Naive thymus-derived CD4-positive, alpha-beta T cell (primary cell): ENCODE measurements at regions not wholly inside any gene's neighbourhood (a gene's known extent, or its start where the extent isn't known, plus 50 kb on each side); places are given as distances from the start of the nearest gene placed in this dataset.
A peak's percentile ranks its signal among the peaks of the same experiment; 100 is the strongest.

Experiments
- ATAC-seq: fragments of 150-1000 bp; cut with Tn5 transposase; 2 replicates; pipeline ENCODE4 v1.10.0; 2021; ENCODE audit warnings: mild to moderate bottlenecking, moderate library complexity
- CTCF ChIA-PET: fragments of 350-600 bp; sonication (Branson Sonifier 250); formaldehyde crosslinking; loops from one replicate; lab custom pipeline; 2021; ENCODE audit warnings: antibody characterized with exemption; lab: Charles Lee
- POLR2A ChIA-PET: fragments of 350-600 bp; sonication (Branson Sonifier 250); formaldehyde crosslinking; loops from one replicate; lab custom pipeline; 2021; ENCODE audit warnings: antibody characterized with exemption, inconsistent platforms; lab: Charles Lee
- DNase-seq, 9 donors: peaks; one replicate each; pipeline versions ENCODE4 v3.0.0 to v3.0.0-alpha.2; 2020 to 2022; ENCODE audit warnings: mixed read lengths in 1 of 9
- H3K27ac ChIP-seq: one replicate; pipeline ENCODE4 v1.7.0; 2013; ENCODE audit warnings: mild to moderate bottlenecking, low read depth, low read length, moderate library complexity
- H3K27me3 ChIP-seq, 2 donors: one replicate each; pipeline ENCODE4 v1.7.0; 2013; ENCODE audit warnings: low read length in 2 of 2, mild to moderate bottlenecking in 2 of 2, moderate library complexity in 2 of 2; ENCODE audit not compliant: control insufficient read depth in 2 of 2, insufficient read depth in 2 of 2
- H3K36me3 ChIP-seq, 3 experiments: 1 replicate in 2 of 3; 2 replicates in 1 of 3; pipeline ENCODE4 v1.7.0; 2013; ENCODE audit warnings: low read length in 3 of 3, mild to moderate bottlenecking in 3 of 3, moderate library complexity in 1 of 3; ENCODE audit not compliant: insufficient read depth in 3 of 3, control insufficient read depth in 2 of 3
- H3K4me1 ChIP-seq, 2 donors: one replicate each; pipeline ENCODE4 v1.7.0; 2013; ENCODE audit warnings: low read length in 2 of 2, mild to moderate bottlenecking in 2 of 2, moderate library complexity in 1 of 2; ENCODE audit not compliant: control insufficient read depth in 2 of 2, insufficient read depth in 2 of 2
- H3K4me3 ChIP-seq: 2 replicates; pipeline ENCODE4 v1.7.0; 2013; ENCODE audit warnings: mild to moderate bottlenecking, low read length
- H3K9me3 ChIP-seq, 3 experiments: 1 replicate in 2 of 3; 2 replicates in 1 of 3; pipeline ENCODE4 v1.7.0; 2013; ENCODE audit warnings: low read length in 3 of 3; ENCODE audit not compliant: control insufficient read depth in 2 of 3
- H3K27ac Mint-ChIP-seq, 9 donors: one replicate each; pipeline ENCODE4 v1.8.0; 2020 to 2022; ENCODE audit warnings: mixed read lengths in 9 of 9, mild to moderate bottlenecking in 8 of 9, moderate library complexity in 5 of 9, inconsistent platforms in 2 of 9
- H3K27me3 Mint-ChIP-seq, 5 donors: one replicate each; pipeline ENCODE4 v1.8.0; 2021 to 2022; ENCODE audit warnings: mixed read lengths in 5 of 5, mild to moderate bottlenecking in 1 of 5
- H3K36me3 Mint-ChIP-seq, 5 donors: one replicate each; pipeline ENCODE4 v1.8.0; 2020 to 2022; ENCODE audit warnings: mixed read lengths in 5 of 5, mild to moderate bottlenecking in 3 of 5, inconsistent platforms in 1 of 5
- H3K4me1 Mint-ChIP-seq, 7 donors: one replicate each; pipeline ENCODE4 v1.8.0; 2020 to 2022; ENCODE audit warnings: mixed read lengths in 7 of 7, mild to moderate bottlenecking in 3 of 7, inconsistent platforms in 1 of 7
- H3K4me3 Mint-ChIP-seq, 10 donors: one replicate each; pipeline ENCODE4 v1.8.0; 2020 to 2022; ENCODE audit warnings: mild to moderate bottlenecking in 10 of 10, mixed read lengths in 10 of 10, moderate library complexity in 6 of 10, inconsistent platforms in 2 of 10
- H3K9me3 Mint-ChIP-seq, 11 donors: one replicate each; pipeline ENCODE4 v1.8.0; 2020 to 2022; ENCODE audit warnings: mixed read lengths in 11 of 11, mild to moderate bottlenecking in 4 of 11, inconsistent platforms in 1 of 11, moderate library complexity in 1 of 11
- intact Hi-C, 2 donors: fragments of 100-400 bp; cut with micrococcal nuclease; formaldehyde crosslinking; loops; one replicate each; pipeline ENCODE4 v1.15.1; 2023

DNA sequence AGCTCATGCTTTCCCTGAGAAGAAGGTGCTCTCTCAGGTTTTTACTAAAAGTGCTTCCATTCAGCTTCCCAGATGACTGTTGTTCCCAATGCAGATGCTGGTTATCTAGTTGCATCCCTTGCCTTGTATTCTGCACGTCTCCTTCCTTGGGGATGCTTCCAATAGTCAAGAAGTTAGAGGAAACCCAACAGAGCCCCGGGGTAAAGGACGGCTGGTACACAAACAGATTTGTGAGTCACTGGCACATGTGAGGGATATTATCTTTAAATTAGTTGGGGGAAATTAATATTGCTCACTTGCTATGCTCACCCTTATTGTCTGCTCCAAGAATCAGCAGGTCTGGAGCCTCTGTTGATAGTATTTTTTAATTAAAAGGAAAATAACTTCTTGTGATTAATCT is 465.2 kb upstream of the BOD1L1 start:
- ChIA-PET CTCF (no interaction called here), POLR2A (no interaction called here)
- DNase-seq (no peak), ATAC-seq (no peak)
- H3K9me3 Mint-ChIP-seq, result peaks cover 0 to 7% (median 0%) of the 10 kb centered on the region in 11 donors
- no peaks in the 10 kb centered on the region for H3K36me3 Mint-ChIP-seq
- no peaks in the 10 kb centered on the region for H3K36me3 ChIP-seq
- peaks cover 0 to 18% (median 2%) of the 10 kb centered on the region in 5 donors for H3K27me3 Mint-ChIP-seq
- no peak overlapping the region for H3K27ac ChIP-seq
- H3K4me3 ChIP-seq, result no peak overlapping the region
- H3K9me3 ChIP-seq, result no peaks in the 10 kb centered on the region
- intact Hi-C loops, result no loop called here
- no peaks in the 10 kb centered on the region for H3K27me3 ChIP-seq
- H3K27ac Mint-ChIP-seq, result no peak overlapping the region
- H3K4me1 Mint-ChIP-seq, result no peaks in the 10 kb centered on the region
- no peaks in the 10 kb centered on the region for H3K4me1 ChIP-seq
- H3K4me3 Mint-ChIP-seq, result no peak overlapping the region

DNA sequence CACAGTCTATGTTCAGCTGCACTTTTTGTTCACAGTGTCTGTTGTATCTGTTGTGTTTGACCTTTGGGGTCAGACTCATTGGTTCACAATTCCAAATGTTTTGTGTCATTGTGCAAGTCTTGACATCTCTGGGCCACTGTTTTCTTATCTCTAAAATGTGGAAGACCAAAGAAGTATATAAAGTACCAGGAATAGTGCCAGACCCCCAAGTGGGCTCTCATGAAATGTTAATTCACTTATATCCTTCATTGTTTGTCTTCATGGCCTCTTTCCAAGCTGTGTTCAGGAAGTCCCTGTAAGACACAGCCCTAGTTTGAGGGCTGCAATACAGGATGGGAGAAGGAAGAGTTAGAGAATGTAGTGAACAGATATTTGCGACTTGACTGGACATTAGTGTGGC is 468.3 kb upstream of the BOD1L1 start:
- intact Hi-C loops, result no loop called here
- Histone ChIP-seq H3K9me3 (no peaks in the 10 kb centered on the region), H3K4me3 (no peak overlapping the region), H3K4me1 (no peaks in the 10 kb centered on the region), H3K36me3 (no peaks in the 10 kb centered on the region), H3K27me3 (no peaks in the 10 kb centered on the region), H3K27ac (no peak overlapping the region)
- H3K27me3 Mint-ChIP-seq, result peaks cover 0 to 10% (median 1%) of the 10 kb centered on the region in 5 donors
- no peak for ATAC-seq
- H3K9me3 Mint-ChIP-seq, result peaks cover 0 to 8% (median 0%) of the 10 kb centered on the region in 11 donors
- no peaks in the 10 kb centered on the region for H3K36me3 Mint-ChIP-seq
- no peak overlapping the region for H3K4me3 Mint-ChIP-seq
- no peaks in the 10 kb centered on the region for H3K4me1 Mint-ChIP-seq
- CTCF ChIA-PET, result interaction anchor here (0.6 kb wide), 1 partner anchor 425 kb away, joined by 3 read pairs; no protein-coding TSS in a partner anchor
- no peak overlapping the region for H3K27ac Mint-ChIP-seq
- POLR2A ChIA-PET, result no interaction called here
- DNase-seq, result no peak

DNA sequence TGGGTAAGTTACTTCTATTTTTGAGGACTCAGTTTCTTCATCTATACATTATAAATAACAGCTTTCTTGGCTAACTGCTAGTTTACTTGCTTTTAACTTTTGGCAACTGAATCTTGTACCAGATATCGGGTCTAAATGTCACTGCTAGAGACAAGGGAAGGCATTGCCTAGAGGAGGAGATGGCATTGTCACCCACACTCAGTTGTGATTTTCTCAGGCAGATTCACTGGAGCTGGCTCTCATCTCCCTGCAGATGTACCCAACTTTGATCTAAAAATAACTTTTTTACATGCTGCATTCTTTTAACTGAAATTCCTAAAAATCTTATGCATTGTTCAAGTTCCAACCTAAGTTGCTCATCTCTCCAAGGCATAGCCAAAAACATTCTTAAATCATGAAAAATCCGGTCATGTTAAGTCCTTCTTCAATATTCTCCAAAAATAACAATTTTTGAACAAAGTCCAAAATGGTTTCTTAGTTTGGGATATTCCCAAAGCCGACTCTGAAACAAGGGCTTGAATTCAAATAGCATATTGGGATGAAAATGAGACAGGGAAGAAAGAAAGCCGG is 469.0 kb upstream of the BOD1L1 start:
- H3K4me1 Mint-ChIP-seq, result no peaks in the 10 kb centered on the region
- no peak overlapping the region for H3K27ac Mint-ChIP-seq
- H3K9me3 Mint-ChIP-seq, result peaks cover 0 to 8% (median 0%) of the 10 kb centered on the region in 11 donors
- no peak for DNase-seq
- POLR2A ChIA-PET, result no interaction called here
- no peaks in the 10 kb centered on the region for H3K27me3 ChIP-seq
- no peak overlapping the region for H3K27ac ChIP-seq
- H3K36me3 ChIP-seq, result no peaks in the 10 kb centered on the region
- no peak for ATAC-seq
- H3K4me1 ChIP-seq, result no peaks in the 10 kb centered on the region
- no peak overlapping the region for H3K4me3 ChIP-seq
- no peak overlapping the region for H3K4me3 Mint-ChIP-seq
- CTCF ChIA-PET, result no interaction called here
- intact Hi-C loops, result no loop called here
- H3K36me3 Mint-ChIP-seq, result no peaks in the 10 kb centered on the region
- H3K27me3 Mint-ChIP-seq, result peaks cover 0 to 10% (median 0%) of the 10 kb centered on the region in 5 donors
- H3K9me3 ChIP-seq, result no peaks in the 10 kb centered on the region

DNA sequence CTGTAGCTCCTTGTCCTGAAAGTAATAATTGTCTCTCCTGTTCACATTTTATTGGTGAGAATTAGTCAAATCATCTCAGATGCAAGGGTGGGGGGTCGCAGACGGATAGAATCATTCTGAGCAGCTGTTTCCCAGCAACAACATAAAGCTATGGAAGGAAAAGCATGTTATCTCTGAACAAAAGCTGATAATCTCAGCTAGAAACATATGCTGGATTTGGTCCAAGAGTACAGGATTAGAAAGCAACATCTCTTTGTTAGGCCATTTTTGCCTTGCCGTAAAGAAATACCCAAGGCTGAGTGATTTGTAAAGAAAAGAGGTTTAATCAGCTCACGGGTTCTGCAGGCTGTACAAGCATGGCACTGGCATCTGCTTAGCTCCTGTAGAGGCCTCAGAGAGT is 472.8 kb upstream of the BOD1L1 start:
- no peak overlapping the region for H3K4me3 Mint-ChIP-seq
- H3K27ac Mint-ChIP-seq, result no peak overlapping the region
- ATAC-seq (no peak), DNase-seq (no peak)
- H3K36me3 Mint-ChIP-seq, result peaks cover 0 to 1% (median 0%) of the 10 kb centered on the region in 5 donors
- peaks cover 0 to 6% (median 0%) of the 10 kb centered on the region in 5 donors for H3K27me3 Mint-ChIP-seq
- H3K27ac ChIP-seq, result no peak overlapping the region
- no peak overlapping the region for H3K4me3 ChIP-seq
- intact Hi-C loops, result no loop called here
- ChIA-PET CTCF (no interaction called here), POLR2A (no interaction called here)
- no peaks in the 10 kb centered on the region for H3K4me1 Mint-ChIP-seq
- no peaks in the 10 kb centered on the region for H3K36me3 ChIP-seq
- H3K27me3 ChIP-seq, result no peaks in the 10 kb centered on the region
- no peaks in the 10 kb centered on the region for H3K4me1 ChIP-seq
- H3K9me3 ChIP-seq, result no peaks in the 10 kb centered on the region
- H3K9me3 Mint-ChIP-seq, result peaks cover 0 to 9% (median under 1%) of the 10 kb centered on the region in 11 donors

DNA sequence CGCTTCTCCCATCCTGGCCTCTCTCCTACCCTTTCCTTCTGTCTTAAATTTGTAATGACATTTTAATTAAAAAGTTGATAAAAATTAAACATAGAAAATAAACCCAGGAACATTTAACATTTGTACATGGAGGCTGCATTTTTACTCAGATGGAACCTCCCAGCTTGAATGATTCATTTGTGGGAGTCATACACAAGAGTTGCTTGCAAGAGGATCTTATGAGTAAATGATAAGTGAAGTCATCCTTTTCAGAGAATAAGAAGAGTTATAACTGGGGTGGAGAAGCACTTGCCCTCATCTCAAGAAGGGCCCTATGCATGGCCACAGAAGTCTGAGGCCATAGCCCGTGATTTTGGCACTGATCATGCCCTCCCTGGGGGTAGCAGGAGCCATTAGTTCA is 482.9 kb upstream of the BOD1L1 start:
- Mint-ChIP-seq H3K9me3 (peaks cover 0 to 20% (median 7%) of the 10 kb centered on the region in 11 donors), H3K27me3 (peaks cover 0 to 32% (median 13%) of the 10 kb centered on the region in 5 donors), H3K27ac (no peak overlapping the region), H3K4me1 (peaks cover 0 to 9% (median 5%) of the 10 kb centered on the region in 7 donors), H3K36me3 (peaks cover 0 to 4% (median 0%) of the 10 kb centered on the region in 5 donors), H3K4me3 (no peak overlapping the region)
- no peak overlapping the region for H3K4me3 ChIP-seq
- ChIA-PET CTCF (no interaction called here), POLR2A (no interaction called here)
- ATAC-seq, result no peak
- H3K27me3 ChIP-seq, result no peaks in the 10 kb centered on the region
- no peak overlapping the region for H3K27ac ChIP-seq
- no peaks in the 10 kb centered on the region for H3K9me3 ChIP-seq
- intact Hi-C loops, result no loop called here
- H3K4me1 ChIP-seq, result no peaks in the 10 kb centered on the region
- DNase-seq, result no peak
- H3K36me3 ChIP-seq, result no peaks in the 10 kb centered on the region

DNA sequence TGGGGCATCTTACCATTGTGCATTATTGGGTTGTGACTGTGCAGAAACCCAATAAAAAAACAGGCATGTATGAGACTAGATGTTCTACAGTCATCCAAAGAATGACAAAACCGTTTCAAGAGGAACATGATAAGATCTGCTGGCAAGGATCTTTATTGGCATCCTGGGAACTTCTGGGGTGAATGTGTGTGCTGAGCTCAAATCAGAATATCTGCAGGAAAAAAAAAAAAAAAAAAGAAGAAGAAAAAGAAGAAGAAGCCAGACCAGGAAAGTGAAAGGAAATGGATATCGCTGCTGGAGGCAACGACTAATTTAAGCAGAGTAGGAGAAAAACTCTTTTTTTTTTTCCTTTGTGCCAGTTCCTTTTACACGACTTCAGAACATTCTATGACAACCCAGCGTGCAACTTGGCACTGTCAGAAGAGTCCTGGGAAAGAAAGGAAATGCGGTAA is 484.2 kb upstream of the BOD1L1 start:
- ATAC-seq, result no peak
- CTCF ChIA-PET, result interaction anchor here (0.6 kb wide), 1 partner anchor 316 kb away, joined by 3 read pairs; no protein-coding TSS in a partner anchor

DNA sequence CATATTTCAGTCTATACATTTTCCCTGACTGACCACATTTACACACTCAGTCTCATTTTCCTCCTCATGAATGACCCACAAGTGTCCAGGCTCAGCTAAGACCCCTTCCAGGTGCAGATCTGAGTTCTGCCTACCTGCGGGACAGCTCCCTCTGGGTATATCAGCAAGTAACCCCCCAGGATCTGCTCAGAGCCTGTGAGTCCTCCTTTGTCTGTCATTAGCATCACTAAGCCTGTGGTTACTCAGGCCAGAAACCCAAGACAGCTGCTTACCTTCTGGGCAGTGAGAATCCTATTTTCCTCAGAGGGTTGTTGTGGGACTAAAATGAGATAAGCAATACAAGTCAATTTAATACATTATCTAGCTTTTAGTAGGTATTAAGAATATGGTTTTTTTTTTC is 487.6 kb upstream of the BOD1L1 start:
- ATAC-seq, result no peak
- Histone ChIP-seq H3K4me3 (no peak overlapping the region), H3K36me3 (no peaks in the 10 kb centered on the region), H3K4me1 (no peaks in the 10 kb centered on the region), H3K27ac (no peak overlapping the region), H3K9me3 (no peaks in the 10 kb centered on the region), H3K27me3 (no peaks in the 10 kb centered on the region)
- intact Hi-C loops, result no loop called here
- no peak overlapping the region for H3K4me3 Mint-ChIP-seq
- peaks cover 0 to 9% (median 0%) of the 10 kb centered on the region in 11 donors for H3K9me3 Mint-ChIP-seq
- H3K4me1 Mint-ChIP-seq, result peaks cover 0 to 9% (median 5%) of the 10 kb centered on the region in 7 donors
- H3K36me3 Mint-ChIP-seq, result peaks cover 0 to 4% (median 0%) of the 10 kb centered on the region in 5 donors
- peaks cover 0 to 38% (median 14%) of the 10 kb centered on the region in 5 donors for H3K27me3 Mint-ChIP-seq
- CTCF ChIA-PET, result no interaction called here
- POLR2A ChIA-PET, result no interaction called here
- no peak overlapping the region for H3K27ac Mint-ChIP-seq
- DNase-seq, result no peak

More for the DNA sequence above, 484.2 kb upstream of the BOD1L1 start:
- no peak for DNase-seq
- Histone ChIP-seq H3K27me3 (no peaks in the 10 kb centered on the region), H3K4me3 (no peak overlapping the region), H3K9me3 (no peaks in the 10 kb centered on the region), H3K4me1 (no peaks in the 10 kb centered on the region), H3K27ac (no peak overlapping the region), H3K36me3 (no peaks in the 10 kb centered on the region)
- POLR2A ChIA-PET, result no interaction called here
- peaks cover 0 to 4% (median 0%) of the 10 kb centered on the region in 5 donors for H3K36me3 Mint-ChIP-seq
- H3K27ac Mint-ChIP-seq, result peak overlapping the region in 1 of 9 donors; percentile 53
- peaks cover 0 to 15% (median 5%) of the 10 kb centered on the region in 11 donors for H3K9me3 Mint-ChIP-seq
- H3K4me1 Mint-ChIP-seq, result peaks cover 0 to 9% (median 5%) of the 10 kb centered on the region in 7 donors
- peaks cover 0 to 40% (median 14%) of the 10 kb centered on the region in 5 donors for H3K27me3 Mint-ChIP-seq
- intact Hi-C loops, result no loop called here
- no peak overlapping the region for H3K4me3 Mint-ChIP-seq
